ENCODE measurements at regions not wholly inside any gene's neighbourhood (a gene's known extent, or its start where the extent isn't known, plus 50 kb on each side); places are given as distances from the start of the nearest gene placed in this dataset.

DNA sequence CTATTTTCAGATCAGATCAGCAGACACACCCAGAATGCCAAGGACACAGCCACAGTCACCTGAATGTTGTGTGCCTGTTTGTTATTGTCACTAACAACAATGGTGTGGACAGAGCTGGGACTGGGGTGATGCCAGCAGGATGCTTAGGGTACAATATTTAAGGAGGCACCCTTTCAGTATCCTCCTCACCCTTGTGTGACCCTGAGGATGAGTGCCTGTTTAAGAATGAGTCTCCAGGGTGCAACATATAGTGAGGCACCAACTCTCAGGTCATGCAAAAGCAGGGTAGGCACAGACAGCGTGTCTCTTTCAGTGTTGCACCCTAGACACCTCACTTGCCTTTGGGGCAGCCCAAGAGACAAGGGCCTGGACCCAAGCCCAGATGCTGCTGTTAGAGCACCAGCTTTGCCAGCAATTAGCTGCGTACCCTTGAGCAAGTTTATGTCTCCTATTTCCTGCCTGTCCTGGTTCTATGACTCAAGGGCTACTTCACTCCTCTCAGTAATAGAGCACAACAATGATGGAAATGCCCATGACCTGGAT lies 122.6 kb downstream of the AQP9 start:
- H3K4me3 ChIP-seq (ENCODE audit: low read depth, low read length, poor library complexity, severe bottlenecking): peak overlapping the region; percentile 51
- no peak overlapping the region for H3K27ac ChIP-seq (ENCODE audit: low read depth, low read length, poor library complexity, severe bottlenecking)
- no peak for TF ChIP-seq EZH2 (IDR thresholded peaks at IDR 0.05; ENCODE audit: borderline replicate concordance, low read length)
- TF ChIP-seq, protein P1, sequence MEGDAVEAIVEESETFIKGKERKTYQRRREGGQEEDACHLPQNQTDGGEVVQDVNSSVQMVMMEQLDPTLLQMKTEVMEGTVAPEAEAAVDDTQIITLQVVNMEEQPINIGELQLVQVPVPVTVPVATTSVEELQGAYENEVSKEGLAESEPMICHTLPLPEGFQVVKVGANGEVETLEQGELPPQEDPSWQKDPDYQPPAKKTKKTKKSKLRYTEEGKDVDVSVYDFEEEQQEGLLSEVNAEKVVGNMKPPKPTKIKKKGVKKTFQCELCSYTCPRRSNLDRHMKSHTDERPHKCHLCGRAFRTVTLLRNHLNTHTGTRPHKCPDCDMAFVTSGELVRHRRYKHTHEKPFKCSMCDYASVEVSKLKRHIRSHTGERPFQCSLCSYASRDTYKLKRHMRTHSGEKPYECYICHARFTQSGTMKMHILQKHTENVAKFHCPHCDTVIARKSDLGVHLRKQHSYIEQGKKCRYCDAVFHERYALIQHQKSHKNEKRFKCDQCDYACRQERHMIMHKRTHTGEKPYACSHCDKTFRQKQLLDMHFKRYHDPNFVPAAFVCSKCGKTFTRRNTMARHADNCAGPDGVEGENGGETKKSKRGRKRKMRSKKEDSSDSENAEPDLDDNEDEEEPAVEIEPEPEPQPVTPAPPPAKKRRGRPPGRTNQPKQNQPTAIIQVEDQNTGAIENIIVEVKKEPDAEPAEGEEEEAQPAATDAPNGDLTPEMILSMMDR (IDR thresholded peaks at IDR 0.05; ENCODE audit: low read length): no peak
- peak overlapping the region; percentile 43 for H3K9ac ChIP-seq (ENCODE audit: low read length)
- H3K9me3 ChIP-seq (ENCODE audit: low read length): no peaks in the 10 kb centered on the region
- peak overlapping the region; percentile 58 for H3K4me2 ChIP-seq (ENCODE audit: low read length)
- H4K20me1 ChIP-seq (ENCODE audit: insufficient read depth, low read length): no peaks in the 10 kb centered on the region
- H3K36me3 ChIP-seq (ENCODE audit: insufficient read depth, low read length): no peaks in the 10 kb centered on the region; the same call in 1 of the 2 replicates
- no peaks in the 10 kb centered on the region for H3K79me2 ChIP-seq (ENCODE audit: insufficient read depth, low read length)
- peaks cover 18% of the 10 kb centered on the region for H3K4me1 ChIP-seq (ENCODE audit: insufficient read depth, low read length, severe bottlenecking)
- H3K27me3 ChIP-seq (ENCODE audit: insufficient read depth, low read length): no peaks in the 10 kb centered on the region; the same call in 1 of the 2 replicates
- H3K9me2 ChIP-seq (ENCODE audit: low read depth, low read length): no peaks in the 10 kb centered on the region
- H2AFZ ChIP-seq (ENCODE audit: low read length): no peak overlapping the region
- H3F3A ChIP-seq (ENCODE audit: insufficient read depth, low read length): no peaks in the 10 kb centered on the region

- H3K27me3 ChIP-seq (ENCODE audit: insufficient read depth, low read length): no peaks in the 10 kb centered on the region; the same call in 1 of the 2 replicates
- no peaks in the 10 kb centered on the region for H3K79me2 ChIP-seq (ENCODE audit: insufficient read depth, low read length)
- H3K9me2 ChIP-seq (ENCODE audit: low read depth, low read length): no peaks in the 10 kb centered on the region
- no peak overlapping the region for H3K4me3 ChIP-seq (ENCODE audit: low read depth, low read length, poor library complexity, severe bottlenecking)
- peak overlapping the region; percentile 58; the same call in 1 of the 2 replicates for H3K4me2 ChIP-seq (ENCODE audit: low read length)
- H3K36me3 ChIP-seq (ENCODE audit: insufficient read depth, low read length): no peaks in the 10 kb centered on the region; the same call in 1 of the 2 replicates
- no peaks in the 10 kb centered on the region for H3F3A ChIP-seq (ENCODE audit: insufficient read depth, low read length)
- TF ChIP-seq EZH2 (IDR thresholded peaks at IDR 0.05; ENCODE audit: borderline replicate concordance, low read length): no peak
- TF ChIP-seq, protein P1 (IDR thresholded peaks at IDR 0.05; ENCODE audit: low read length): no peak
- no peaks in the 10 kb centered on the region for H3K9me3 ChIP-seq (ENCODE audit: low read length)
- peaks cover 18% of the 10 kb centered on the region for H3K4me1 ChIP-seq (ENCODE audit: insufficient read depth, low read length, severe bottlenecking)
- H3K9ac ChIP-seq (ENCODE audit: low read length): no peak overlapping the region
- H4K20me1 ChIP-seq (ENCODE audit: insufficient read depth, low read length): no peaks in the 10 kb centered on the region
- no peak overlapping the region for H3K27ac ChIP-seq (ENCODE audit: low read depth, low read length, poor library complexity, severe bottlenecking)
- H2AFZ ChIP-seq (ENCODE audit: low read length): no peak overlapping the region
Observed at GRCh38 chr15:58261368-58261767, 123.2 kb downstream of the AQP9 start.

DNA sequence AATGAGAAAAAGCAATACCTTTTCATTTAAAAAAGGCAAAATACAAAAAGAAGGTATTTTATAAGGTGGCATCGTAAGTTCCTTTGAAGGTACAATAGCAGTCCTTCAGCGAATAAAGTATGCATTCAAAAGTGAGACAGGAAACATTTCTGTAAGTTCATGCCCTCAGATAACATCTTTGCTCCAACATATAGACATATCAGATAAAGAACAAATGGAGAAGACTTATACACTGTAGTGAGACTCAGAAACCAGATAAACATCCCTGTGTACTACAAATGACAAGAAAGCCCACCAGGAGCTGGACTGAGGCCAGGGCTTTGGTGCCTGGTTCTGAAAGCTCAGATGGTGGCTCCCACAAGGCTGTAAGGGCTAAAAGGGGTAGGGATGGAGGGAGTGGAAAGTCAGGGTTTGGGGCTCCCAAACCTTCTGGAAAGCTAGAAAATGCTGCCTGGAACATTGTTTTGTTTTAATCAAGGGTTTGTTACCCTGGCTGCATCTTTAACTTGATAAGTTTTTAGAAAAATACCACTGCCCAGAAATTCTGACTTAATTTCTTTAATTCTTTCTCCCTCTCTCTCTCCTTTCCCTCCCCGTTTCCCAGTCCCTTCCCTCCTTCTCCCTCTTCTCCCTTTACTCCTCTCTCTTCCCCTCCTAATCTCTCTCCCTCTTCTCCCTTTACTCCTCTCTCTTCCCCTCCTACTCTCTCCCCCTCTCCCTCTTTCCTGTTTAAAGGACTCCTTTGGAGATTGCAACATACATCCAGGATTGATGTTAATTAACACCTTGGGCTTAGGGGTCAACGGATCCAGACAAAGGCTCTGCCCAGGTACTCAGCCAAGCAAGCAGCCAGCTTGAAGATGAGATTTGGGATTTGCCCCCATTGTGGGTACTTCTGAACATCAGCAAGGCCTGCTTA lies 126.1 kb downstream of the AQP9 start:
- Histone ChIP-seq H3K27ac (ENCODE audit: low read depth, low read length, poor library complexity, severe bottlenecking) (no peak overlapping the region), H3F3A (ENCODE audit: insufficient read depth, low read length) (no peaks in the 10 kb centered on the region), H3K27me3 (ENCODE audit: insufficient read depth, low read length) (no peaks in the 10 kb centered on the region), H3K9ac (ENCODE audit: low read length) (no peak overlapping the region), H3K9me3 (ENCODE audit: low read length) (no peaks in the 10 kb centered on the region), H3K79me2 (ENCODE audit: insufficient read depth, low read length) (no peaks in the 10 kb centered on the region), H3K9me2 (ENCODE audit: low read depth, low read length) (no peaks in the 10 kb centered on the region), H3K4me2 (ENCODE audit: low read length) (no peak overlapping the region), H2AFZ (ENCODE audit: low read length) (no peak overlapping the region), H3K4me3 (ENCODE audit: low read depth, low read length, poor library complexity, severe bottlenecking) (no peak overlapping the region), H4K20me1 (ENCODE audit: insufficient read depth, low read length) (no peaks in the 10 kb centered on the region), H3K4me1 (ENCODE audit: insufficient read depth, low read length, severe bottlenecking) (peaks cover 25% of the 10 kb centered on the region), H3K36me3 (ENCODE audit: insufficient read depth, low read length) (no peaks in the 10 kb centered on the region)
- TF ChIP-seq, protein P1 (IDR thresholded peaks at IDR 0.05; ENCODE audit: low read length): no peak
- TF ChIP-seq EZH2 (IDR thresholded peaks at IDR 0.05; ENCODE audit: borderline replicate concordance, low read length): no peak
